ENCODE measurements at regions not wholly inside any gene's neighbourhood (a gene's known extent, or its start where the extent isn't known, plus 50 kb on each side); places are given as distances from the start of the nearest gene placed in this dataset.
A peak's percentile ranks its signal among the peaks of the same experiment; 100 is the strongest.
"Not testable (repeated sequence)": the region's sequence is repeated elsewhere in the genome, so short reads cannot be mapped to it uniquely, and the experiment has no call there.

- H3K4me1 ChIP-seq (ENCODE audit: control insufficient read depth in 1 of 2, insufficient read depth in 2 of 2, low read length in 2 of 2); ATAC-seq (ENCODE audit: low FRiP score); H3K9me3 ChIP-seq (ENCODE audit: control insufficient read depth, low read length); intact Hi-C loops (cut with DNase I); H3K27ac ChIP-seq (ENCODE audit: low read depth in 1 of 2, low read length in 2 of 2); H3K36me3 ChIP-seq (ENCODE audit: control insufficient read depth in 1 of 2, insufficient read depth in 2 of 2, low read length in 1 of 2); H3K27me3 ChIP-seq (ENCODE audit: control insufficient read depth in 1 of 2, insufficient read depth in 2 of 2, low read length in 1 of 2); DNase-seq; H3K4me3 ChIP-seq (ENCODE audit: low read length in 2 of 2): not testable (repeated sequence)
- 29% methylated on average over 3 of the region's 3 CpGs for WGBS, 2 donors
Measured at GRCh38 chr21:9727187-9727586, 794.2 kb upstream of the TPTE start.

- H3K9me3 ChIP-seq (ENCODE audit: control insufficient read depth, low read length); H3K4me1 ChIP-seq (ENCODE audit: control insufficient read depth in 1 of 2, insufficient read depth in 2 of 2, low read length in 2 of 2); H3K27me3 ChIP-seq (ENCODE audit: control insufficient read depth in 1 of 2, insufficient read depth in 2 of 2, low read length in 1 of 2); DNase-seq; H3K27ac ChIP-seq (ENCODE audit: low read depth in 1 of 2, low read length in 2 of 2); ATAC-seq (ENCODE audit: low FRiP score); intact Hi-C loops (cut with DNase I); H3K4me3 ChIP-seq (ENCODE audit: low read length in 2 of 2); H3K36me3 ChIP-seq (ENCODE audit: control insufficient read depth in 1 of 2, insufficient read depth in 2 of 2, low read length in 1 of 2): not testable (repeated sequence)
- 46 to 49% methylated on average over 5 of the region's 5 CpGs for WGBS, 2 donors
Measured at GRCh38 chr21:9728219-9728992, 793.0 kb upstream of the TPTE start.

GRCh38 chr21:9730866-9731265, 790.5 kb upstream of the TPTE start:
- Histone ChIP-seq H3K4me3 (ENCODE audit: low read length in 2 of 2) (no peak overlapping the region), H3K9me3 (ENCODE audit: control insufficient read depth, low read length) (peaks cover 6% of the 10 kb centered on the region), H3K27ac (ENCODE audit: low read depth in 1 of 2, low read length in 2 of 2) (no peak overlapping the region), H3K4me1 (ENCODE audit: control insufficient read depth in 1 of 2, insufficient read depth in 2 of 2, low read length in 2 of 2) (no peaks in the 10 kb centered on the region), H3K36me3 (ENCODE audit: control insufficient read depth in 1 of 2, insufficient read depth in 2 of 2, low read length in 1 of 2) (no peaks in the 10 kb centered on the region), H3K27me3 (ENCODE audit: control insufficient read depth in 1 of 2, insufficient read depth in 2 of 2, low read length in 1 of 2) (no peaks in the 10 kb centered on the region)
- ATAC-seq (ENCODE audit: low FRiP score): no peak
- DNase-seq: no peak
- intact Hi-C loops (cut with DNase I): no loop called here
- WGBS, 2 donors: 61 to 64% methylated on average over 3 of the region's 3 CpGs

- H3K4me3 ChIP-seq (ENCODE audit: low read length in 2 of 2); ATAC-seq (ENCODE audit: low FRiP score); DNase-seq; H3K36me3 ChIP-seq (ENCODE audit: control insufficient read depth in 1 of 2, insufficient read depth in 2 of 2, low read length in 1 of 2); H3K4me1 ChIP-seq (ENCODE audit: control insufficient read depth in 1 of 2, insufficient read depth in 2 of 2, low read length in 2 of 2); intact Hi-C loops (cut with DNase I); H3K9me3 ChIP-seq (ENCODE audit: control insufficient read depth, low read length); H3K27me3 ChIP-seq (ENCODE audit: control insufficient read depth in 1 of 2, insufficient read depth in 2 of 2, low read length in 1 of 2); H3K27ac ChIP-seq (ENCODE audit: low read depth in 1 of 2, low read length in 2 of 2): not testable (repeated sequence)
- WGBS, 2 donors: 62 to 63% methylated on average over 5 of the region's 5 CpGs
Measured at GRCh38 chr21:9731317-9731716, 790.1 kb upstream of the TPTE start.

GRCh38 chr21:9732605-9733004, 788.8 kb upstream of the TPTE start:
- ATAC-seq (ENCODE audit: low FRiP score); H3K27ac ChIP-seq (ENCODE audit: low read depth in 1 of 2, low read length in 2 of 2); intact Hi-C loops (cut with DNase I); DNase-seq; H3K9me3 ChIP-seq (ENCODE audit: control insufficient read depth, low read length); H3K4me3 ChIP-seq (ENCODE audit: low read length in 2 of 2); H3K36me3 ChIP-seq (ENCODE audit: control insufficient read depth in 1 of 2, insufficient read depth in 2 of 2, low read length in 1 of 2); H3K27me3 ChIP-seq (ENCODE audit: control insufficient read depth in 1 of 2, insufficient read depth in 2 of 2, low read length in 1 of 2); H3K4me1 ChIP-seq (ENCODE audit: control insufficient read depth in 1 of 2, insufficient read depth in 2 of 2, low read length in 2 of 2): not testable (repeated sequence)
- 57 to 62% methylated on average over 3 of the region's 3 CpGs for WGBS, 2 donors

GRCh38 chr21:9733761-9734558, 787.4 kb upstream of the TPTE start:
- H3K27ac ChIP-seq (ENCODE audit: low read depth in 1 of 2, low read length in 2 of 2); H3K36me3 ChIP-seq (ENCODE audit: control insufficient read depth in 1 of 2, insufficient read depth in 2 of 2, low read length in 1 of 2); H3K4me1 ChIP-seq (ENCODE audit: control insufficient read depth in 1 of 2, insufficient read depth in 2 of 2, low read length in 2 of 2); H3K27me3 ChIP-seq (ENCODE audit: control insufficient read depth in 1 of 2, insufficient read depth in 2 of 2, low read length in 1 of 2); H3K4me3 ChIP-seq (ENCODE audit: low read length in 2 of 2); intact Hi-C loops (cut with DNase I); ATAC-seq (ENCODE audit: low FRiP score); DNase-seq: not testable (repeated sequence)
- WGBS, 2 donors: 68 to 69% methylated on average over 6 of the region's 6 CpGs
- peaks cover 10% of the 10 kb centered on the region for H3K9me3 ChIP-seq (ENCODE audit: control insufficient read depth, low read length)

GRCh38 chr21:9735421-9735961, 785.9 kb upstream of the TPTE start:
- Histone ChIP-seq H3K27me3 (ENCODE audit: control insufficient read depth in 1 of 2, insufficient read depth in 2 of 2, low read length in 1 of 2) (peaks cover 0 to 1% of the 10 kb centered on the region in 2 donors), H3K27ac (ENCODE audit: low read depth in 1 of 2, low read length in 2 of 2) (no peak overlapping the region), H3K4me3 (ENCODE audit: low read length in 2 of 2) (no peak overlapping the region), H3K36me3 (ENCODE audit: control insufficient read depth in 1 of 2, insufficient read depth in 2 of 2, low read length in 1 of 2) (no peaks in the 10 kb centered on the region), H3K4me1 (ENCODE audit: control insufficient read depth in 1 of 2, insufficient read depth in 2 of 2, low read length in 2 of 2) (no peaks in the 10 kb centered on the region), H3K9me3 (ENCODE audit: control insufficient read depth, low read length) (peaks cover 10% of the 10 kb centered on the region)
- peak; percentile 36 for ATAC-seq (ENCODE audit: low FRiP score)
- intact Hi-C loops (cut with DNase I): no loop called here
- WGBS, 2 donors: 69 to 74% methylated on average over 21 of the region's 21 CpGs
- peak; percentile 49 to 81 for DNase-seq

- 58 to 76% methylated on average over 2 of the region's 2 CpGs for WGBS, 2 donors
- intact Hi-C loops (cut with DNase I); H3K27ac ChIP-seq (ENCODE audit: low read depth in 1 of 2, low read length in 2 of 2); H3K27me3 ChIP-seq (ENCODE audit: control insufficient read depth in 1 of 2, insufficient read depth in 2 of 2, low read length in 1 of 2); DNase-seq; ATAC-seq (ENCODE audit: low FRiP score); H3K4me1 ChIP-seq (ENCODE audit: control insufficient read depth in 1 of 2, insufficient read depth in 2 of 2, low read length in 2 of 2); H3K4me3 ChIP-seq (ENCODE audit: low read length in 2 of 2); H3K36me3 ChIP-seq (ENCODE audit: control insufficient read depth in 1 of 2, insufficient read depth in 2 of 2, low read length in 1 of 2): not testable (repeated sequence)
- H3K9me3 ChIP-seq (ENCODE audit: control insufficient read depth, low read length): peaks cover 10% of the 10 kb centered on the region
Measured at GRCh38 chr21:9737301-9737700, 784.1 kb upstream of the TPTE start.

Data from aorta (tissue), 5 donors.